GM21423 (cell line): ENCODE measurements at regions not wholly inside any gene's neighbourhood (a gene's known extent, or its start where the extent isn't known, plus 50 kb on each side); places are given as distances from the start of the nearest gene placed in this dataset.

ENCODE experiments used
- ATAC-seq: cut with Tn5 transposase; IDR thresholded peaks from one replicate; pipeline ENCODE4 v1.9.1; 2021; ENCODE audit warnings: mild to moderate bottlenecking, moderate library complexity; ENCODE audit not compliant: unreplicated experiment

DNA sequence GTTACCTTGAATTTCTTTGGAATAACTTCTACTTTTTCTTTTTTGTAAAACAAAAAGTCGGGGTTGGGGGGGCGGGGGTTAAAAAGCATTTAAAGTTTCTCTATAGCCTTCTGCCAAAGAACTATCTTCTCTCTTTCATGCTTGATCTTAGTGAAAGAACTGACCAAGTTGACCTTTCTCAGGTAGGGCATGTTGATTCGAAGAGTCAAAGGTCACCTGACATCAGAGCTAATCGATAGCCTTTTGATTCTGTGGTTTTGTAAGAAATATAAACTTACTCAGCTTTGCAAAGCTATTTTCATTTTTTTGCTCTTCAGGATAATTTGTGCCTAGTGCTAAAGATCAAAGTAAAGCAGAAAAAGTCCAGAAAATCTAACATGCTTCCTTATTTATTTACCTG, 181.5 kb downstream of the IRS2 start:
- ATAC-seq = no peak

DNA sequence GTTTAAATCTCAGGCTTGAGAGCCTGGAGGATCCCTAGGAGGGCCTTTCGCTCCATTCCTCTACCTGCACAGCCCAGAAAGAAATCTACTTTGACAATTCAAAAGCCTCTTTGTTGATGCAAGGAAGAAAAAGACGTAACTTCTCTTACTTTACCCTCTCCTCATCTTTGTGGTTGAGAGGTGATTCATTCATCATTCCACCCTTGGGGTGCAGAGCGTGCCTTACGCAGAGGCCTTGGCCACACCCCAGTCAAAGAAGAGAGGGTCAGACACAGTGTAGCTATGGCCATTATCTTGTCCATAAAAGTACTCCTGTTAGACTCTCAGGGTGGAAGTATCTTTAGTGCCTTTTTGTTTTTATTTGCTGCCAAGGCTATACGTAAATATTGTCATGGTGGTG, 184.0 kb downstream of the IRS2 start:
- ATAC-seq = no peak

- no peak for ATAC-seq
These were observed 186.3 kb downstream of the IRS2 start for GRCh38 chr13:109599901-109600657.

- no peak for ATAC-seq
These were observed 190.9 kb downstream of the IRS2 start for GRCh38 chr13:109595471-109595870.

GRCh38 chr13:109593230-109593629, 193.2 kb downstream of the IRS2 start:
- ATAC-seq = no peak

DNA sequence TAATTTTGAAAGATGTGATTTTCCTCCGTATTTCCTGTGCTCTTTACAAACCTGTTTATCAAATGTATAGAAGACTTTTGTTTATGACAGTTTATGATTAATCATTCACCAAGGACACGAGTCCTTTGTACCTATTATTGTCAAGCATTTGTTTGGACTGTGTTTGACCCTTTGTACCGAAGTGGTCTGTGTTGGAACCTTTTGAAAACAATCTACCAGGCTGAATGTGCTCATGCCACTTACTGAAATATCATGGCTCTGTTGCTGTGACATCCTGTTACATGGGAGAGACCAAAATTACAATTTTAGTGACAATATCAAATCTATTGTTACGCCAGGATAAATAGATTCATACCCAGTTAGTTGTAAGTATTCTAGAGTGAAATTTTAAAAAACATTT, 193.6 kb downstream of the IRS2 start:
- no peak for ATAC-seq

DNA sequence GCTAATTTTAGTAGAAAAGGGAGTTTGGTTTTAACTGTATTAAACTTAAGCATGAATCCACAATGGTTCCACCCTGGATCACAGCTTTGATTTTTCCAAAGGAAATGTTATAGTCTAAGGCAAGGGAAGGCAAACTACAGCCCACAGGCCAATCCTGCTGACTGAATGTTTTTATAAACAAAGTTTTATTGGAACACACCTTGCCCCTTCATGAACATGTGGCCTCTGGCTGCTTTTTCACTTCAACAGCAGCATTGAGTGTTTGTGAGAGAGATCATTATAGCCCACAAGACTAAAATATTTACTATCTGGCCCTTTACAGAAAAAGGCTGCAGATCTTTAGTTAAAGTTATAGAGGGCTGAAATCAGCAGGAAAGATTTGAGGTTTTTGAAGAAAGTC, 198.7 kb downstream of the IRS2 start:
- ATAC-seq = no peak

DNA sequence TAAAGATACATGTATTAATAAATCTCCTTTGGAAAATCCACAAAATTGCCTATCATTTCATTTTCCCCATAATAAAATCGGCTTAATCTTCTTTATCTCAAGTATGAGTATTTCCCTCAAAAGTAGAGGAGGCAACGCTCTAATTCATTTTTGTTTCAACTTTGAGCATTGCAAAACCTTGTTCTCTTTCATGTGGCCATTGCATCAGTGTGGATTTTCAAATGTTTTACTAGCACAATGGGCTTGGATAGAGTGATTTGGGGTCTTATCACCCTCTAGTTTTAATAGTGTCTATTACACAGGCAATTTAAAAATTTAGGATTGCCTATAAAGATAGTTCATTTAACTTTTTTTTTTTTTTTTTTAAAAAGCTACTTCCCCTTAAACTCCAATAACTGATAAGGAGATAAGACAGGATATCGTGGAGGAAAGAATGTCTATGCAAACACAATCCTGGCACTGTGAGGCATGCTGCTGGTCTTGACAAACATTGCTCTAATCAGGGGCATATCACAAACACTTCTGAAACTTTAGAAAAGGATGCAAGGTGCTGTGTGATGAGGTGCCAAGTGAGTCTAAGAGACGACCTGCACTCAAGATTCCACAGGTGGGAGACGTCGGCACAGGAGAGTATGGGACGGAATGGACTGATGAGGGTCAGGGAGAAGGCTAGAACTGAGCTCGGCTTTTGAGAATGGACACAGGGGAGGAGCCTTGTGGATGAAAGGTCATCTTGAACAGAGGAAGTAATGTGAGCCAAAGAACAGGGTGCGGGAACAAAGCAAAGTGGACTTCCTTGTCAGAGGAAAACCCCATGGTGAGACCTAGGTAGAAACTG, 199.7 kb downstream of the IRS2 start:
- ATAC-seq = no peak

DNA sequence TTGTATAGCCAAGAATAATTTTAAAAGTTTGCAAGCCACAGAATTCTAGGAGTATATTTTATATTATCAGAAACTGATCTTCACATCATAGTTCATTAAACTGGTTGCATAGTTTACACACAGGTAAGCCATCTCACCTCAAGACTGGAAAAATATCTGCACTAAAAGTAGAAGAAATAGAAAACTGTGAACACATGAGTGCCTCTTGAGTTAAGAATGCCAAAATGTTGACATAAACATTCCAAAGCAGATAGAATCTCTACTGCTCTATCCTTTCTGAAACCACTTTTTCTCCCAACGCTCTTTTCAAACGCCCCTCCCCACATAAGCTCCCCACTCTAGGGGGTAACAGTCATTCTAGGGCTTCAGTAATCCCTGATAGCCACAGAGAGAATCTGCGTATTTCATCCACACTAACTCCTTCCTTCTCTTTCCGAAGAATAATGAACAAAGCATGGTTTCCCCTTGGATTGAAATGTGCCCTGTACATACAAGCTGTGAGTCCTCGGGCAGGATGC, 201.5 kb downstream of the IRS2 start:
- no peak for ATAC-seq

DNA sequence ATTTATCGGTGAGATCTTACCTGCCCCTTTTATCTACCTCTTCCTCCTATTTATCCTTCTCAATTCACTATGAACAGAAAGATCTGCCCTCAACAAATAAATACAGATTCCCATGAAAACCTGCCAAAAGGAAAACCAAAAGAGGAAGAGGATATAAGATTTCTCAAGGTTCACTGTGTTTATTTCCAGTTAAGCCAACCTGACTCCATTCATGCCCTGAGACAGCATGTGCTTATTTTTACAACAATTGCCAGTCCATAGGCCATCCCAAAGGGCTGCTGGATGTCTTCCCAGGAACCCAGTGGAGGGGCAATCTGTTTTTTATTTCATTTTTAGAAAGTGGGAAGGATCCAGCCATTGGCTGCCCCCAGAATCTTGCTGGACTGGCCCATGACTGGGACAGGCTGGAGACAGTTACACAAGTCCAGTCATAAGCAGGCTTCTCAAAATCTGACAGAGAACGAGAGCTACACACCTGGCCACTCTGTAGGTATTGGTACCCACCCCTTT, 209.1 kb downstream of the IRS2 start:
- no peak for ATAC-seq

DNA sequence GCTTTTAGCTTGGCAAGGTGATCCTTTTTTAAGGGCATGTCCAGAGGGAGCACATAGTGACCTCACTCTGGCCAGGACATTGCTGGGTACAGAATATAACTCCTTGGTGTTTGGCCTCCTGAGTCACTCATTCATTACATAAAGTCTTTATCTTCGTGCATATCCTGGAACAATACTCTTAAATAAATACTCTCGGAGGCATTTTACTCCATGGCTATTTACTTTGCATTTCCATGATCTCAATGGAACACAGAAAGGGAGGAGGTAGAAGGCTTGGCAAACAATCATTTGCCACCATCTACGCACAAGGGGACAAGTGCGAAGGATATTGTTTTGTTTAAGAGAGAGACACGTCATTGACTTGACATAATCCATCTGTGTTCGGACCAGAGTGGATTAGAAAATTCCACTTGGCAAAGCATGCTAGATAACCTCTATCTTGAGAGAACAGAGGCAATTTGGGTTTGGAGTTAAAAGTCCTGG, 210.0 kb downstream of the IRS2 start:
- ATAC-seq = no peak

- no peak for ATAC-seq
These were observed 210.6 kb downstream of the IRS2 start for GRCh38 chr13:109575821-109576220.

- ATAC-seq = no peak
These were observed 214.0 kb downstream of the IRS2 start for GRCh38 chr13:109572389-109572788.

- ATAC-seq = peak; percentile 99
These were observed 216.2 kb downstream of the IRS2 start for GRCh38 chr13:109569958-109570711.

DNA sequence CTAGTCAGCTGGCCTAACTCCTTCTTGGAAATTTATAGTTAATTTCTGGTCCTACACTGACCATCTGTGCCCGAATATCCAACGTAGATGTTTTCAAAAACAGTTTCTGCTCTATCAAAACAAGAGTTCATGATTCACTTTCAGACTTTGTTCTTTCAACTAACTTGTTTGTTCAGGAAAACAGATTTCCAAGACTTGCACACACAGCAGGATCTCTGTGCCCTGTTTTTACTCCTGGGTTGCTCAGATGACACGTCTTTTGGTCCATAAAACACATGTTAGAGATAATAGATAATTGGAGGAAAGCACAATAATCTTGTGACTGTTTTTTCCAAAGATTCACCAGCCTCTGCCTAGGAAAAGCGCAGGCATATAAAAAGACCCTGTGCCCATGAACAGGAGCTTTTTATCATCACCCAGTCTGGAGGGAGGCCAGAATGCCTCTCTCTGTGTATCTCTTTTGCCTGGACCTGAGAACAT, 218.0 kb downstream of the IRS2 start:
- ATAC-seq = no peak

- ATAC-seq = no peak
These were observed 219.1 kb downstream of the IRS2 start for GRCh38 chr13:109567315-109567714.

DNA sequence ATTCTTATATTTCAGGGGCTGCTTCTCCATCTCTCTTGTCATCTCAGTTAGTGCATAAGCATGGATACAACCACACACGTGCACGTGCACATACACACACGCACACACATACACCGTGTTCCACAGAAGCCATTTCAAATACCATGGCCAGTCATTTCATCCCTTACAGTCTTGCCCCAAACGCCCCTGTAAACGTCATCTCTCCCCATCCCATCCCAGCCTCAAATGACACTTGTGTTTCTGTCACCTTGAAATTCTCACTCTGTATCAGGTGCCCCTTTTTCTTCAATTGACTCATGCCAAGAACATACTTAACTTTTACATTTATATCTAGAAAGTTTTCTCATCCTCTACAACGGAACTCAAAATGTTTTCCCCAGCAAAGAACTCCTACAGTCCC, 220.5 kb downstream of the IRS2 start:
- ATAC-seq = no peak

DNA sequence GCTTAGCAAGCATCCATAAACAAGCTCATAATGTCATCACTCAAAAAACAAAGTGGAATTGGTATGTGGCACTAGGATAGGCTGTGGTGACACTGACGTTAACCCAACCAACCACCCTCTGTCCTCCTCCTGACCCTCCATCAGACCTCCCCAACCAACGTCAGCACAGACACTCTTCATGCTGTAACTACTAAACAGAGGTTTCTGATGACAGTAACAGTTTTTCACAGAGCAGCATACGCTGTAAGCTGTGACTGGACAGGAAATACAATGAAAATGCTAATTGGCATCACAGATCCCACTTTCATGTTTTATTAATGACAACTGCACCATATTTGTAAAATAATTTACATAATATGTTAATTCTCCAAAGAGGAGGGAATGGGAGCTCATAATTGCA, 238.0 kb downstream of the IRS2 start:
- peak; percentile 40 for ATAC-seq

- ATAC-seq = peak; percentile 63
These were observed 238.4 kb downstream of the IRS2 start for GRCh38 chr13:109547942-109548341.

DNA sequence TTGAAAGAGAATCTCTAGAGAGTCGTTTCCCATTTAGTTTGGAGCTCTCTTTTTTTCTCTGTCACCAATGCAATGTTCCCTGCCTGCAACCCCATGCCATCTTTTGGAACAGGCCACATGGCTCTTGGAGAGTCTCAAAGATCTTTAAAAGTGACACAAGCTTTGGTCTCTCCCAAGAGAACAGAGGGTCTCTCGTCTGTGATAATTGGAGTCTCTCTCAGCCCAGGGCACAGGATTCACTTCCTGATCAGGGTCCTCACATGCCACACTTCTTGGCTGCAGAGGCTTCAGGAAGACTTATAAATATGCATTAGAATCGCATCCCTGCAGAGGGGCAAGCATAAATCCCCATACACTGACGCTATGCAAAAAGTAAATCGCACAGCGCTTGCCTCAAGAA, 240.5 kb downstream of the IRS2 start:
- no peak for ATAC-seq

- no peak for ATAC-seq
These were observed 245.3 kb downstream of the IRS2 start for GRCh38 chr13:109541081-109541480.
